ENCODE measurements at regions not wholly inside any gene's neighbourhood (a gene's known extent, or its start where the extent isn't known, plus 50 kb on each side); places are given as distances from the start of the nearest gene placed in this dataset.

- H3K27me3 ChIP-seq (ENCODE audit: control insufficient read depth, insufficient read depth, low read length) = no peaks in the 10 kb centered on the region; the same call in 1 of the 2 replicates
These were observed 93.4 kb upstream of the KCNE2 start for GRCh38 chr21:34270411-34270810.

GRCh38 chr21:34271189-34271851, 92.5 kb upstream of the KCNE2 start:
- no CpG with 5 or more reads among the region's 2 CpGs for WGBS (ENCODE audit: insufficient coverage, insufficient read length)
- H3K36me3 ChIP-seq (ENCODE audit: control insufficient read depth, insufficient read depth, low read length) = no peaks in the 10 kb centered on the region
- no peak overlapping the region for H3K4me3 ChIP-seq (ENCODE audit: low read length)
- DNase-seq (ENCODE audit: low read depth, low spot score) = no peak
- no peaks in the 10 kb centered on the region for H3K9me3 ChIP-seq (ENCODE audit: control insufficient read depth, insufficient read depth, low read length)
- no peak overlapping the region for H3K27ac ChIP-seq (ENCODE audit: low read length)
- H3K4me1 ChIP-seq (ENCODE audit: control insufficient read depth, insufficient read depth, low read length) = 0 out of 2 replicates have a peak, but pooled peaks cover 2% of the 10 kb centered on the region
- no peaks in the 10 kb centered on the region; the same call in 1 of the 2 replicates for H3K27me3 ChIP-seq (ENCODE audit: control insufficient read depth, insufficient read depth, low read length)

More at GRCh38 chr21:34270411-34270810, 93.4 kb upstream of the KCNE2 start:
- Histone ChIP-seq H3K36me3 (ENCODE audit: control insufficient read depth, insufficient read depth, low read length) (no peaks in the 10 kb centered on the region), H3K4me3 (ENCODE audit: low read length) (no peak overlapping the region), H3K27ac (ENCODE audit: low read length) (no peak overlapping the region), H3K9me3 (ENCODE audit: control insufficient read depth, insufficient read depth, low read length) (no peaks in the 10 kb centered on the region), H3K4me1 (ENCODE audit: control insufficient read depth, insufficient read depth, low read length) (0 out of 2 replicates have a peak, but pooled peaks cover 2% of the 10 kb centered on the region)
- WGBS (ENCODE audit: insufficient coverage, insufficient read length) = no CpG with 5 or more reads among the region's 6 CpGs
- DNase-seq (ENCODE audit: low read depth, low spot score) = no peak

GRCh38 chr21:34272321-34272720, 91.5 kb upstream of the KCNE2 start:
- Histone ChIP-seq H3K36me3 (ENCODE audit: control insufficient read depth, insufficient read depth, low read length) (no peaks in the 10 kb centered on the region), H3K4me1 (ENCODE audit: control insufficient read depth, insufficient read depth, low read length) (0 out of 2 replicates have a peak, but pooled peaks cover 2% of the 10 kb centered on the region), H3K27ac (ENCODE audit: low read length) (no peak overlapping the region), H3K27me3 (ENCODE audit: control insufficient read depth, insufficient read depth, low read length) (no peaks in the 10 kb centered on the region; the same call in 1 of the 2 replicates), H3K9me3 (ENCODE audit: control insufficient read depth, insufficient read depth, low read length) (no peaks in the 10 kb centered on the region), H3K4me3 (ENCODE audit: low read length) (no peak overlapping the region)
- no CpG with 5 or more reads among the region's 5 CpGs for WGBS (ENCODE audit: insufficient coverage, insufficient read length)
- no peak for DNase-seq (ENCODE audit: low read depth, low spot score)

- 0 out of 2 replicates have a peak, but pooled peaks cover 2% of the 10 kb centered on the region for H3K4me1 ChIP-seq (ENCODE audit: control insufficient read depth, insufficient read depth, low read length)
- H3K4me3 ChIP-seq (ENCODE audit: low read length) = no peak overlapping the region
- DNase-seq (ENCODE audit: low read depth, low spot score) = no peak
- no peaks in the 10 kb centered on the region for H3K36me3 ChIP-seq (ENCODE audit: control insufficient read depth, insufficient read depth, low read length)
- H3K27me3 ChIP-seq (ENCODE audit: control insufficient read depth, insufficient read depth, low read length) = no peaks in the 10 kb centered on the region; the same call in 1 of the 2 replicates
- no peak overlapping the region for H3K27ac ChIP-seq (ENCODE audit: low read length)
- no peaks in the 10 kb centered on the region for H3K9me3 ChIP-seq (ENCODE audit: control insufficient read depth, insufficient read depth, low read length)
- no CpG with 5 or more reads among the region's 2 CpGs for WGBS (ENCODE audit: insufficient coverage, insufficient read length)
These were observed 89.8 kb upstream of the KCNE2 start for GRCh38 chr21:34274001-34274400.

GRCh38 chr21:34276711-34277425, 86.9 kb upstream of the KCNE2 start:
- no peak overlapping the region for H3K27ac ChIP-seq (ENCODE audit: low read length)
- H3K27me3 ChIP-seq (ENCODE audit: control insufficient read depth, insufficient read depth, low read length) = no peaks in the 10 kb centered on the region
- H3K9me3 ChIP-seq (ENCODE audit: control insufficient read depth, insufficient read depth, low read length) = no peaks in the 10 kb centered on the region
- no peaks in the 10 kb centered on the region for H3K4me1 ChIP-seq (ENCODE audit: control insufficient read depth, insufficient read depth, low read length)
- no peak overlapping the region for H3K4me3 ChIP-seq (ENCODE audit: low read length)
- WGBS (ENCODE audit: insufficient coverage, insufficient read length) = no CpG with 5 or more reads among the region's 5 CpGs
- no peaks in the 10 kb centered on the region for H3K36me3 ChIP-seq (ENCODE audit: control insufficient read depth, insufficient read depth, low read length)
- no peak for DNase-seq (ENCODE audit: low read depth, low spot score)

- Histone ChIP-seq H3K9me3 (ENCODE audit: control insufficient read depth, insufficient read depth, low read length) (no peaks in the 10 kb centered on the region), H3K36me3 (ENCODE audit: control insufficient read depth, insufficient read depth, low read length) (no peaks in the 10 kb centered on the region), H3K4me1 (ENCODE audit: control insufficient read depth, insufficient read depth, low read length) (no peaks in the 10 kb centered on the region), H3K27ac (ENCODE audit: low read length) (no peak overlapping the region), H3K4me3 (ENCODE audit: low read length) (no peak overlapping the region), H3K27me3 (ENCODE audit: control insufficient read depth, insufficient read depth, low read length) (no peaks in the 10 kb centered on the region)
- no CpG with 5 or more reads among the region's 3 CpGs for WGBS (ENCODE audit: insufficient coverage, insufficient read length)
- no peak for DNase-seq (ENCODE audit: low read depth, low spot score)
These were observed 85.4 kb upstream of the KCNE2 start for GRCh38 chr21:34278451-34278850.

GRCh38 chr21:34279285-34279684, 84.5 kb upstream of the KCNE2 start:
- H3K4me3 ChIP-seq (ENCODE audit: low read length) = no peak overlapping the region
- no peaks in the 10 kb centered on the region for H3K9me3 ChIP-seq (ENCODE audit: control insufficient read depth, insufficient read depth, low read length)
- DNase-seq (ENCODE audit: low read depth, low spot score) = no peak
- no CpG with 5 or more reads among the region's 6 CpGs for WGBS (ENCODE audit: insufficient coverage, insufficient read length)
- H3K27ac ChIP-seq (ENCODE audit: low read length) = no peak overlapping the region
- H3K4me1 ChIP-seq (ENCODE audit: control insufficient read depth, insufficient read depth, low read length) = no peaks in the 10 kb centered on the region
- no peaks in the 10 kb centered on the region for H3K27me3 ChIP-seq (ENCODE audit: control insufficient read depth, insufficient read depth, low read length)
- no peaks in the 10 kb centered on the region for H3K36me3 ChIP-seq (ENCODE audit: control insufficient read depth, insufficient read depth, low read length)

- no peaks in the 10 kb centered on the region for H3K4me1 ChIP-seq (ENCODE audit: control insufficient read depth, insufficient read depth, low read length)
- no peaks in the 10 kb centered on the region for H3K9me3 ChIP-seq (ENCODE audit: control insufficient read depth, insufficient read depth, low read length)
- H3K36me3 ChIP-seq (ENCODE audit: control insufficient read depth, insufficient read depth, low read length) = no peaks in the 10 kb centered on the region
- H3K27me3 ChIP-seq (ENCODE audit: control insufficient read depth, insufficient read depth, low read length) = no peaks in the 10 kb centered on the region
- H3K27ac ChIP-seq (ENCODE audit: low read length) = no peak overlapping the region
- H3K4me3 ChIP-seq (ENCODE audit: low read length) = no peak overlapping the region
- WGBS (ENCODE audit: insufficient coverage, insufficient read length) = no CpG with 5 or more reads among the region's 3 CpGs
- DNase-seq (ENCODE audit: low read depth, low spot score) = no peak
These were observed 83.9 kb upstream of the KCNE2 start for GRCh38 chr21:34279883-34280282.

- no peaks in the 10 kb centered on the region for H3K27me3 ChIP-seq (ENCODE audit: control insufficient read depth, insufficient read depth, low read length)
- no peaks in the 10 kb centered on the region for H3K4me1 ChIP-seq (ENCODE audit: control insufficient read depth, insufficient read depth, low read length)
- H3K9me3 ChIP-seq (ENCODE audit: control insufficient read depth, insufficient read depth, low read length) = no peaks in the 10 kb centered on the region
- no peak overlapping the region for H3K27ac ChIP-seq (ENCODE audit: low read length)
- no peaks in the 10 kb centered on the region for H3K36me3 ChIP-seq (ENCODE audit: control insufficient read depth, insufficient read depth, low read length)
- no peak for DNase-seq (ENCODE audit: low read depth, low spot score)
- no peak overlapping the region for H3K4me3 ChIP-seq (ENCODE audit: low read length)
- WGBS (ENCODE audit: insufficient coverage, insufficient read length) = no CpG with 5 or more reads among the region's 6 CpGs
These were observed 83.4 kb upstream of the KCNE2 start for GRCh38 chr21:34280389-34280795.

GRCh38 chr21:34280959-34281358, 82.8 kb upstream of the KCNE2 start:
- Histone ChIP-seq H3K9me3 (ENCODE audit: control insufficient read depth, insufficient read depth, low read length) (no peaks in the 10 kb centered on the region), H3K4me1 (ENCODE audit: control insufficient read depth, insufficient read depth, low read length) (no peaks in the 10 kb centered on the region), H3K4me3 (ENCODE audit: low read length) (no peak overlapping the region), H3K27ac (ENCODE audit: low read length) (no peak overlapping the region), H3K27me3 (ENCODE audit: control insufficient read depth, insufficient read depth, low read length) (no peaks in the 10 kb centered on the region), H3K36me3 (ENCODE audit: control insufficient read depth, insufficient read depth, low read length) (no peaks in the 10 kb centered on the region)
- no peak for DNase-seq (ENCODE audit: low read depth, low spot score)
- WGBS (ENCODE audit: insufficient coverage, insufficient read length) = no CpG with 5 or more reads among the region's 9 CpGs
